HG02798 (cell line): ENCODE measurements at regions not wholly inside any gene's neighbourhood (a gene's known extent, or its start where the extent isn't known, plus 50 kb on each side); places are given as distances from the start of the nearest gene placed in this dataset.
"Not testable (repeated sequence)": the region's sequence is repeated elsewhere in the genome, so short reads cannot be mapped to it uniquely, and the experiment has no call there.

Experiments used
- ATAC-seq: cut with Tn5 transposase; IDR thresholded peaks from one replicate; pipeline ENCODE4 v1.9.1; 2021; ENCODE audit warnings: mild to moderate bottlenecking; ENCODE audit not compliant: unreplicated experiment, poor library complexity

GRCh38 chrX:47776292-47777006, 60.3 kb upstream of the ZNF81 start:
- no peak for ATAC-seq

- no peak for ATAC-seq
These were observed 63.9 kb upstream of the ZNF81 start for GRCh38 chrX:47772764-47773163.

- no peak for ATAC-seq
These were observed 65.2 kb upstream of the ZNF81 start for GRCh38 chrX:47771473-47771872.

DNA sequence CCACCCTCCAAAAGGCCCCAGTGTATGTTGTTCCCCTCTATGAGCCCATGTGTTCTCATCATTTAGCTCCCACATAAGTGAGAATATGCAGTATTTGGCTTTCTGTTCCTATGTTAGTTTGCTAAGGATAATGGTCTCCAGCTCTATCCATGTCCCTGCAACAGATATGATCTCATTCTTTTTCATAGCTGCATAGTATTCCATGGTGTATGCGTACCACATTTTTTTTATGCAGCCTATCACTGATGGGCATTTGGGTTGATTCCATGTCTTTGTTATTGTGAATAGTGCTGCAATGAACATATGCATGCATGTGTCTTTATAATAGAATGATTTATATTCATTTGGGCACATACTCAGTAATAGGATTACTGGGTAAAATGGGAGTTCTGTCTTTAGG, 73.9 kb upstream of the ZNF81 start:
- not testable (repeated sequence) for ATAC-seq

GRCh38 chrX:47752685-47753084, 84.0 kb upstream of the ZNF81 start:
- no peak for ATAC-seq

- no peak for ATAC-seq
These were observed 85.0 kb upstream of the ZNF81 start for GRCh38 chrX:47751670-47752069.

GRCh38 chrX:47749185-47749967, 87.3 kb upstream of the ZNF81 start:
- ATAC-seq, result peak; percentile 74

DNA sequence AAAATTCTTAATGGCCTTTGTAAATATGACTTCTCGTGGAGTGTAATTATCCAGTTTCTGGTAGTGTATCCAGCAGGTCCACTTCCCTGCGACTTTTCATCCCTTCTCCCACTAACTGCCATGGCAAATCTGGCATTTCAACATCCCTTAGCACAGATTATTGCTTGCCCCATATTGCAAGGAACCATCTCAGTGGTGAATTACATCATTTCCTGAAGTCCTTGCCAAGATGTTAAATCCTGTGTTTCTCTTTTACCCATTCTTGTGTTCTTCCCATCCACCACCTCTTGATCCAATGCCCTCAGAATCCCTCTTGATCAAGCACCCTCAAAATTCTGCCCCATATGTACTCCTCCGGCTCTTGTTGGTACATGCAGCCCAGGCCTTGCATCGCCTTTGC, 88.1 kb upstream of the ZNF81 start:
- ATAC-seq, result no peak

GRCh38 chrX:47746446-47746845, 87.5 kb upstream of the UXT start:
- ATAC-seq, result no peak

GRCh38 chrX:47745416-47745815, 86.4 kb upstream of the UXT start:
- ATAC-seq, result no peak

GRCh38 chrX:47743504-47743903, 84.5 kb upstream of the UXT start:
- ATAC-seq, result no peak

GRCh38 chrX:47738870-47739269, 79.9 kb upstream of the UXT start:
- not testable (repeated sequence) for ATAC-seq

DNA sequence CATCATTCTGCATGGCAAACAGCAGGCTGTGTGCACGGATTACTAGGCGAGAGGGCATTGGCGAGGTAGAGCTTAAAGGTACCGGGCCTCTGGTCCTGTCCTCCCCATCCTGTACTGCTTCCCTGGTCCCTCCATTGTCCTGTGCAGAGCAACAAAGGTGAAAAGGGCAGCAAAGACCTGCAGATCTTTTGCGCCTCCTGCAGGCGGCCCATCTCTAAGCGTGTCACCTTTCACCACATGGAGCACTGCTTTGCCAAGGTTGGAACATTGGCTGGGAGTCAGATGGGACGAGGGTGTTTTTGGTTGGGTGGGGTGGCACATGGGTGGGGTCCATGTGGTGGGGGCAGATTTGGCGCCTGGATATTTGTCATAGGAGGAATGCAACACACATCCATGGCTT, 64.7 kb upstream of the UXT start:
- ATAC-seq, result no peak

- no peak for ATAC-seq
These were observed 64.1 kb upstream of the UXT start for GRCh38 chrX:47723083-47723482.

DNA sequence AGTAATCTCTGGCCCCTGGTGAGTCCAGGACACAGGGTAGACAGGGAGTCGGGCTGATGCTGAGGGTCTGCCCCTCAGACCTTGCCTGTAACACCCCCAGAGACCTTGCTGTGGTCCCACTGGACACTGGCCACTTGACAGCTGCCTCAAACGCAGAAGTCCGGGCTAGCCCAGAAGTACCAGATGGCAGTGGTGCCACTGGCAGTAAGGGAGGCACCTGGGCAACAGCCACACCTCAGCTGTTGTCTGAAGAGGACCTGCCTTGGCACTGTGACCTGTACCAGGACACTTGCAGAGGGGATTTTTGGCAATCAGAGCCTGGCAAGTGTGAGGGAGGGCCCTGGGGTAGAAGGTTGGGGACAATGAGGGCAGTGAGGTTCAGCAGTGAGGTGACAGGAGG, 63.3 kb upstream of the UXT start:
- no peak for ATAC-seq

DNA sequence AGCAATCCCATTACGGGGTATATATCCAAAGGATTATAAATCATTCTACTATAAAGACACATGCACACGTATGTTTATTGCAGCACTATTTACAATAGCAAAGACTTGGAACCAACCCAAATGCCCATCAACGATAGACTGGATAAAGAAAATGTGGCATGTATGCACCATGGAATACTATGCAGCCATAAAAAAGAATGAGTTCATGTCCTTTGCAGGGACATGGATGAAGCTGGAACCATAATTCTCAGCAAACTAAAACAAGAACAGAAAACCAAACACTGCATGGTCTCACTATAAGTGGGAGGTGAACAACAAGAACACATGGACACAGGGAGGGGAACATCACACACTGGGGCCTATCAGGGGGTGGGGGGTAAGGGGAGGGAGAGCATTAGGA, 56.1 kb upstream of the UXT start:
- not testable (repeated sequence) for ATAC-seq

DNA sequence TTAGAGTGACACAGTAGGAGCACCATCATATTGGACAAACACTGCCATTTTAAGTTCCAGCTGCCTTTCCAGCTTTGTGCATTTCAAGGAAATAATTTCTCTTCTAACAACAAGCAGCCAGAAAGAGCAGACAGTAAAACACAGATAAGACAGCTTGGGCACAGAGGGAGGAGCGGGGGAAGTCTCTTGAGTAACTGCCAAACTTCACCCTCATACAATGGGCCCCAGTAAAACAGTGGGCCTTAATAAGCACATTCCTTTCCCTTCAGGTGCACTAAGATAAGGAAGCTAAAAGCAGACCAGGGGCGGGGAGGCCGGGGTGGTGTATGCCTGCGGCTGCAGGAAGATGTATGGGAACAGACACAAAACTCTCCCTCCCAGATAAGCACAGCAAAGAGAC, 53.7 kb upstream of the UXT start:
- ATAC-seq, result not testable (repeated sequence)

GRCh38 chrX:47710252-47710651, 51.3 kb upstream of the UXT start:
- no peak for ATAC-seq
